ENCODE measurements at regions not wholly inside any gene's neighbourhood (a gene's known extent, or its start where the extent isn't known, plus 50 kb on each side); places are given as distances from the start of the nearest gene placed in this dataset.

GRCh38 chrX:7485061-7485460, 337.1 kb upstream of the PUDP start:
- Histone ChIP-seq H2AFZ (ENCODE audit: insufficient read depth, low read depth, low read length, poor library complexity, severe bottlenecking) (no peak overlapping the region), H3K27ac (ENCODE audit: low read length in 2 of 2) (no peak overlapping the region), H3K27me3 (replicated peaks in 1 of 4; ENCODE audit: control extremely low read depth in 1 of 4, control insufficient read depth in 3 of 4, insufficient read depth in 4 of 4, low read length in 3 of 4) (no peaks in the 10 kb centered on the region), H4K20me1 (ENCODE audit: control insufficient read depth, insufficient read depth, low read length, poor library complexity, severe bottlenecking) (no peaks in the 10 kb centered on the region), H3K36me3 (replicated peaks in 1 of 2; ENCODE audit: control extremely low read depth in 1 of 2, control insufficient read depth in 1 of 2, extremely low read depth in 1 of 2, insufficient read depth in 2 of 2, low read length in 1 of 2) (no peaks in the 10 kb centered on the region), H3K4me1 (ENCODE audit: control insufficient read depth in 2 of 2, insufficient read depth in 2 of 2, low read length in 2 of 2) (no peaks in the 10 kb centered on the region), H3K9ac (ENCODE audit: low read length) (no peak overlapping the region), H3K4me3 (ENCODE audit: control extremely low read depth in 1 of 5, extremely low read depth in 1 of 5, insufficient read depth in 1 of 5, low read depth in 2 of 5, low read length in 4 of 5) (no peak overlapping the region), H3K4me2 (replicated peaks; ENCODE audit: low read depth, low read length, poor library complexity, severe bottlenecking) (no peak overlapping the region), H3K9me3 (ENCODE audit: control extremely low read depth in 1 of 3, control insufficient read depth in 2 of 3, insufficient read depth in 1 of 3, low read length in 2 of 3) (no peaks in the 10 kb centered on the region), H3K79me2 (ENCODE audit: control insufficient read depth, insufficient read depth, low read length) (no peaks in the 10 kb centered on the region)
- Mint-ChIP-seq H3K27ac (no peak overlapping the region), H3K27me3 (no peaks in the 10 kb centered on the region), H3K4me3 (no peak overlapping the region), H3K4me1 (no peaks in the 10 kb centered on the region), H3K9me3 (ENCODE audit: insufficient read depth) (no peaks in the 10 kb centered on the region)
- no peak for DNase-seq
- no peak for ATAC-seq (ENCODE audit: low read depth)
- intact Hi-C loops (cut with micrococcal nuclease): no loop called here
- CTCF ChIA-PET: no interaction called here
- no CpG with 5 or more reads among the region's 1 CpG for WGBS (ENCODE audit: insufficient coverage)
- no peak for TF ChIP-seq EZH2 (IDR thresholded peaks at IDR 0.05; ENCODE audit: borderline replicate concordance, insufficient read depth, low read depth, low read length, poor library complexity, severe bottlenecking)
- TF ChIP-seq CTCF (IDR thresholded peaks at IDR 0.05): no peak
- POLR2A ChIA-PET: no interaction called here

GRCh38 chrX:7480721-7481120, 332.8 kb upstream of the PUDP start:
- H3K4me3 ChIP-seq (ENCODE audit: control extremely low read depth in 1 of 5, extremely low read depth in 1 of 5, insufficient read depth in 1 of 5, low read depth in 2 of 5, low read length in 4 of 5): no peak overlapping the region
- H3K27me3 ChIP-seq (replicated peaks in 1 of 4; ENCODE audit: control extremely low read depth in 1 of 4, control insufficient read depth in 3 of 4, insufficient read depth in 4 of 4, low read length in 3 of 4): no peaks in the 10 kb centered on the region
- H2AFZ ChIP-seq (ENCODE audit: insufficient read depth, low read depth, low read length, poor library complexity, severe bottlenecking): no peak overlapping the region
- no peaks in the 10 kb centered on the region for H4K20me1 ChIP-seq (ENCODE audit: control insufficient read depth, insufficient read depth, low read length, poor library complexity, severe bottlenecking)
- TF ChIP-seq CTCF (IDR thresholded peaks at IDR 0.05) (no peak), EZH2 (IDR thresholded peaks at IDR 0.05; ENCODE audit: borderline replicate concordance, insufficient read depth, low read depth, low read length, poor library complexity, severe bottlenecking) (no peak)
- DNase-seq: no peak
- Mint-ChIP-seq H3K27me3 (no peaks in the 10 kb centered on the region), H3K4me3 (no peak overlapping the region), H3K27ac (no peak overlapping the region), H3K4me1 (no peaks in the 10 kb centered on the region), H3K9me3 (ENCODE audit: insufficient read depth) (no peaks in the 10 kb centered on the region)
- no peak overlapping the region for H3K9ac ChIP-seq (ENCODE audit: low read length)
- no peaks in the 10 kb centered on the region for H3K79me2 ChIP-seq (ENCODE audit: control insufficient read depth, insufficient read depth, low read length)
- H3K4me1 ChIP-seq (ENCODE audit: control insufficient read depth in 2 of 2, insufficient read depth in 2 of 2, low read length in 2 of 2): no peaks in the 10 kb centered on the region
- no peak overlapping the region for H3K4me2 ChIP-seq (replicated peaks; ENCODE audit: low read depth, low read length, poor library complexity, severe bottlenecking)
- no peaks in the 10 kb centered on the region for H3K9me3 ChIP-seq (ENCODE audit: control extremely low read depth in 1 of 3, control insufficient read depth in 2 of 3, insufficient read depth in 1 of 3, low read length in 2 of 3)
- H3K36me3 ChIP-seq (replicated peaks in 1 of 2; ENCODE audit: control extremely low read depth in 1 of 2, control insufficient read depth in 1 of 2, extremely low read depth in 1 of 2, insufficient read depth in 2 of 2, low read length in 1 of 2): no peaks in the 10 kb centered on the region
- no peak overlapping the region for H3K27ac ChIP-seq (ENCODE audit: low read length in 2 of 2)
- no CpG with 5 or more reads among the region's 2 CpGs for WGBS (ENCODE audit: insufficient coverage)
- ATAC-seq (ENCODE audit: low read depth): no peak
- POLR2A ChIA-PET: no interaction called here
- CTCF ChIA-PET: no interaction called here
- intact Hi-C loops (cut with micrococcal nuclease): no loop called here

All from B cell (primary cell).